GM18502 (cell line): ENCODE measurements at regions not wholly inside any gene's neighbourhood (a gene's known extent, or its start where the extent isn't known, plus 50 kb on each side); places are given as distances from the start of the nearest gene placed in this dataset.

Experiments used
- ATAC-seq: cut with Tn5 transposase; IDR thresholded peaks from one replicate; pipeline ENCODE4 v1.9.1; 2021; ENCODE audit warnings: mild to moderate bottlenecking; ENCODE audit not compliant: unreplicated experiment, poor library complexity

GRCh38 chr10:55065185-55065584, 264.2 kb upstream of the PCDH15 start:
- no peak for ATAC-seq

- no peak for ATAC-seq
Measured at GRCh38 chr10:55063811-55064210, 262.8 kb upstream of the PCDH15 start.

GRCh38 chr10:55062349-55062748, 261.3 kb upstream of the PCDH15 start:
- no peak for ATAC-seq

GRCh38 chr10:55058800-55059199, 257.8 kb upstream of the PCDH15 start:
- ATAC-seq = no peak

GRCh38 chr10:55051515-55051914, 250.5 kb upstream of the PCDH15 start:
- ATAC-seq = no peak

GRCh38 chr10:55048830-55049498, 247.9 kb upstream of the PCDH15 start:
- no peak for ATAC-seq

- no peak for ATAC-seq
Measured at GRCh38 chr10:55043540-55043939, 242.5 kb upstream of the PCDH15 start.

- ATAC-seq = no peak
Measured at GRCh38 chr10:55033061-55033460, 232.0 kb upstream of the PCDH15 start.

GRCh38 chr10:55024713-55025112, 223.7 kb upstream of the PCDH15 start:
- ATAC-seq = no peak

- ATAC-seq = no peak
Measured at GRCh38 chr10:55019439-55019838, 218.4 kb upstream of the PCDH15 start.

GRCh38 chr10:55013318-55013717, 212.3 kb upstream of the PCDH15 start:
- ATAC-seq = no peak

GRCh38 chr10:55002420-55002819, 201.4 kb upstream of the PCDH15 start:
- ATAC-seq = no peak

- ATAC-seq = no peak
Measured at GRCh38 chr10:55001422-55001821, 200.4 kb upstream of the PCDH15 start.

- no peak for ATAC-seq
Measured at GRCh38 chr10:54993148-54993547, 192.1 kb upstream of the PCDH15 start.

- ATAC-seq = peak; percentile 76
Measured at GRCh38 chr10:54985732-54986131, 184.7 kb upstream of the PCDH15 start.

GRCh38 chr10:54983255-54983654, 182.2 kb upstream of the PCDH15 start:
- no peak for ATAC-seq

GRCh38 chr10:54962134-54962900, 161.3 kb upstream of the PCDH15 start:
- ATAC-seq = no peak

- no peak for ATAC-seq
Measured at GRCh38 chr10:54961040-54961439, 160.0 kb upstream of the PCDH15 start.

GRCh38 chr10:54958844-54959243, 157.8 kb upstream of the PCDH15 start:
- ATAC-seq = no peak

- ATAC-seq = no peak
Measured at GRCh38 chr10:54947605-54948004, 146.6 kb upstream of the PCDH15 start.

GRCh38 chr10:54940418-54940817, 139.4 kb upstream of the PCDH15 start:
- ATAC-seq = no peak

- no peak for ATAC-seq
Measured at GRCh38 chr10:54914049-54914448, 113.0 kb upstream of the PCDH15 start.
